ENCODE measurements at regions not wholly inside any gene's neighbourhood (a gene's known extent, or its start where the extent isn't known, plus 50 kb on each side); places are given as distances from the start of the nearest gene placed in this dataset.

DNA sequence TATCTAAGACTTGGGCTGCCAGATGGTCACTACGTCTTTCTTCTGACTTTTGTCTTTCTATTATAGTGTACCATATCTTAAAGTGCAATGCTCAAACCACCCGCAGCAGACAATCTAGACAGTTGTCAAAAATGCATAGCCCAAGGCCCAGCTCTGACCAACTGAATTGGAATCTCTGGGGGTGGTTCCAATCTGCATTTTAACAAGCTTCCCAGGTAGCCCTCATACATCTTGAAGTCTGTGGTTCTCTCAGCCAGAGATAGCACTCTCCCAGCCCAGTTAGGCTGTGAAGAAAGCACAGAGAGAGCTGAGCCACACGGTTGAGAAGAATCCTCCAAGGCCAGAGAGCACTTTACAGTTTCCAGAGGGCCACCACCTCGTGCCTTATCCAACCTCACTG is 128.2 kb upstream of the HAND1 start:
- TF ChIP-seq NANOG (IDR thresholded peaks at IDR 0.05; ENCODE audit: borderline replicate concordance) = no peak
- TF ChIP-seq, protein P1, sequence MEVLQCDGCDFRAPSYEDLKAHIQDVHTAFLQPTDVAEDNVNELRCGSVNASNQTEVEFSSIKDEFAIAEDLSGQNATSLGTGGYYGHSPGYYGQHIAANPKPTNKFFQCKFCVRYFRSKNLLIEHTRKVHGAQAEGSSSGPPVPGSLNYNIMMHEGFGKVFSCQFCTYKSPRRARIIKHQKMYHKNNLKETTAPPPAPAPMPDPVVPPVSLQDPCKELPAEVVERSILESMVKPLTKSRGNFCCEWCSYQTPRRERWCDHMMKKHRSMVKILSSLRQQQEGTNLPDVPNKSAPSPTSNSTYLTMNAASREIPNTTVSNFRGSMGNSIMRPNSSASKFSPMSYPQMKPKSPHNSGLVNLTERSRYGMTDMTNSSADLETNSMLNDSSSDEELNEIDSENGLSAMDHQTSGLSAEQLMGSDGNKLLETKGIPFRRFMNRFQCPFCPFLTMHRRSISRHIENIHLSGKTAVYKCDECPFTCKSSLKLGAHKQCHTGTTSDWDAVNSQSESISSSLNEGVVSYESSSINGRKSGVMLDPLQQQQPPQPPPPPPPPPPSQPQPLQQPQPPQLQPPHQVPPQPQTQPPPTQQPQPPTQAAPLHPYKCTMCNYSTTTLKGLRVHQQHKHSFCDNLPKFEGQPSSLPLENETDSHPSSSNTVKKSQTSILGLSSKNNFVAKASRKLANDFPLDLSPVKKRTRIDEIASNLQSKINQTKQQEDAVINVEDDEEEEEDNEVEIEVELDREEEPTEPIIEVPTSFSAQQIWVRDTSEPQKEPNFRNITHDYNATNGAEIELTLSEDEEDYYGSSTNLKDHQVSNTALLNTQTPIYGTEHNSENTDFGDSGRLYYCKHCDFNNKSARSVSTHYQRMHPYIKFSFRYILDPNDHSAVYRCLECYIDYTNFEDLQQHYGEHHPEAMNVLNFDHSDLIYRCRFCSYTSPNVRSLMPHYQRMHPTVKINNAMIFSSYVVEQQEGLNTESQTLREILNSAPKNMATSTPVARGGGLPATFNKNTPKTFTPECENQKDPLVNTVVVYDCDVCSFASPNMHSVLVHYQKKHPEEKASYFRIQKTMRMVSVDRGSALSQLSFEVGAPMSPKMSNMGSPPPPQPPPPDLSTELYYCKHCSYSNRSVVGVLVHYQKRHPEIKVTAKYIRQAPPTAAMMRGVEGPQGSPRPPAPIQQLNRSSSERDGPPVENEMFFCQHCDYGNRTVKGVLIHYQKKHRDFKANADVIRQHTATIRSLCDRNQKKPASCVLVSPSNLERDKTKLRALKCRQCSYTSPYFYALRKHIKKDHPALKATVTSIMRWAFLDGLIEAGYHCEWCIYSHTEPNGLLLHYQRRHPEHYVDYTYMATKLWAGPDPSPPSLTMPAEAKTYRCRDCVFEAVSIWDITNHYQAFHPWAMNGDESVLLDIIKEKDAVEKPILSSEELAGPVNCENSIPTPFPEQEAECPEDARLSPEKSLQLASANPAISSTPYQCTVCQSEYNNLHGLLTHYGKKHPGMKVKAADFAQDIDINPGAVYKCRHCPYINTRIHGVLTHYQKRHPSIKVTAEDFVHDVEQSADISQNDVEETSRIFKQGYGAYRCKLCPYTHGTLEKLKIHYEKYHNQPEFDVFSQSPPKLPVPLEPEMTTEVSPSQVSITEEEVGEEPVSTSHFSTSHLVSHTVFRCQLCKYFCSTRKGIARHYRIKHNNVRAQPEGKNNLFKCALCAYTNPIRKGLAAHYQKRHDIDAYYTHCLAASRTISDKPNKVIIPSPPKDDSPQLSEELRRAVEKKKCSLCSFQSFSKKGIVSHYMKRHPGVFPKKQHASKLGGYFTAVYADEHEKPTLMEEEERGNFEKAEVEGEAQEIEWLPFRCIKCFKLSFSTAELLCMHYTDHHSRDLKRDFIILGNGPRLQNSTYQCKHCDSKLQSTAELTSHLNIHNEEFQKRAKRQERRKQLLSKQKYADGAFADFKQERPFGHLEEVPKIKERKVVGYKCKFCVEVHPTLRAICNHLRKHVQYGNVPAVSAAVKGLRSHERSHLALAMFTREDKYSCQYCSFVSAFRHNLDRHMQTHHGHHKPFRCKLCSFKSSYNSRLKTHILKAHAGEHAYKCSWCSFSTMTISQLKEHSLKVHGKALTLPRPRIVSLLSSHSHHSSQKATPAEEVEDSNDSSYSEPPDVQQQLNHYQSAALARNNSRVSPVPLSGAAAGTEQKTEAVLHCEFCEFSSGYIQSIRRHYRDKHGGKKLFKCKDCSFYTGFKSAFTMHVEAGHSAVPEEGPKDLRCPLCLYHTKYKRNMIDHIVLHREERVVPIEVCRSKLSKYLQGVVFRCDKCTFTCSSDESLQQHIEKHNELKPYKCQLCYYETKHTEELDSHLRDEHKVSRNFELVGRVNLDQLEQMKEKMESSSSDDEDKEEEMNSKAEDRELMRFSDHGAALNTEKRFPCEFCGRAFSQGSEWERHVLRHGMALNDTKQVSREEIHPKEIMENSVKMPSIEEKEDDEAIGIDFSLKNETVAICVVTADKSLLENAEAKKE (CRISPR knock-in tag; IDR thresholded peaks at IDR 0.05) = no peak
- TF ChIP-seq, protein P2, sequence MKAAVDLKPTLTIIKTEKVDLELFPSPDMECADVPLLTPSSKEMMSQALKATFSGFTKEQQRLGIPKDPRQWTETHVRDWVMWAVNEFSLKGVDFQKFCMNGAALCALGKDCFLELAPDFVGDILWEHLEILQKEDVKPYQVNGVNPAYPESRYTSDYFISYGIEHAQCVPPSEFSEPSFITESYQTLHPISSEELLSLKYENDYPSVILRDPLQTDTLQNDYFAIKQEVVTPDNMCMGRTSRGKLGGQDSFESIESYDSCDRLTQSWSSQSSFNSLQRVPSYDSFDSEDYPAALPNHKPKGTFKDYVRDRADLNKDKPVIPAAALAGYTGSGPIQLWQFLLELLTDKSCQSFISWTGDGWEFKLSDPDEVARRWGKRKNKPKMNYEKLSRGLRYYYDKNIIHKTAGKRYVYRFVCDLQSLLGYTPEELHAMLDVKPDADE (IDR thresholded peaks at IDR 0.05) = no peak
- no peak for TF ChIP-seq EZH2 (IDR thresholded peaks at IDR 0.05; ENCODE audit: low read depth, unreplicated experiment)
- TF ChIP-seq JUNB (IDR thresholded peaks at IDR 0.05; ENCODE audit: unreplicated experiment) = no peak
- no peak overlapping the region for H3K27ac Mint-ChIP-seq
- no peak overlapping the region for H3K4me3 Mint-ChIP-seq
- H3K4me2 ChIP-seq = no peak overlapping the region
- peaks cover 45% of the 10 kb centered on the region for H3K27me3 Mint-ChIP-seq (ENCODE audit: insufficient read depth, low read depth, poor library complexity)
- H3K4me1 Mint-ChIP-seq = peaks cover 14% of the 10 kb centered on the region
- DNase-seq (ENCODE audit: low spot score) (no peak), ATAC-seq (no peak)
- H3K9me3 Mint-ChIP-seq = no peaks in the 10 kb centered on the region
- H3K27ac ChIP-seq (ENCODE audit: low read depth) = no peak overlapping the region
- no peaks in the 10 kb centered on the region for H3K36me3 Mint-ChIP-seq (ENCODE audit: low read depth)
- H3F3A ChIP-seq (replicated peaks; ENCODE audit: low read depth) = peaks cover 2% of the 10 kb centered on the region; the same call in 1 of the 2 replicates
- no peak overlapping the region for H3K4me3 ChIP-seq
- peaks cover 67% of the 10 kb centered on the region for H3K27me3 ChIP-seq (ENCODE audit: insufficient read depth)
- H2AFZ ChIP-seq = no peak overlapping the region
- H3K79me2 ChIP-seq (replicated peaks; ENCODE audit: insufficient read depth) = no peaks in the 10 kb centered on the region
- H3K9me2 ChIP-seq (ENCODE audit: insufficient read depth) = no peaks in the 10 kb centered on the region
- H3K4me1 ChIP-seq (ENCODE audit: insufficient read depth) = peaks cover 24% of the 10 kb centered on the region
- no peaks in the 10 kb centered on the region for H3K36me3 ChIP-seq (ENCODE audit: insufficient read depth)
- H4K20me1 ChIP-seq (replicated peaks; ENCODE audit: insufficient read depth) = peaks cover 3% of the 10 kb centered on the region; the same call in 1 of the 2 replicates
